ENCODE measurements at regions not wholly inside any gene's neighbourhood (a gene's known extent, or its start where the extent isn't known, plus 50 kb on each side); places are given as distances from the start of the nearest gene placed in this dataset.

DNA sequence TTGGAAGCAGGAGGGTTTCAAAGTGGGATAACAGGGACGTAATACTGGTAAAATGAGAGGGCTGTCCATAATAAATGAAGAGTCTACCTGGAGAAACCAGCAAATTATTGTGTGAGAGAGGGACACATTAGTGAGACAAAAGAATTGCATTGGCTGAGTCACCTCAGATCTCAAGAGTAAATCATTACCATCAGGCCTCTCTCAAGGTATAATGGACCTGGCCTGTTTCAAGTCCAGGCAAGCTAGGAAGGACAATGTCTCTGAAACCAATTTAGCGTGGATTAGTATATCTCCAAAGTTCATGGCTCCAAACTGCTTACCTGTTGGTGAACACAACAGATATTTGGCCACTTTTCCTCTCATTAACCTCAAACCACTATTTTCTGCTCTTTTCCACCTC is 471.4 kb downstream of the CMPK2 start:
- DNase-seq: no peak

DNA sequence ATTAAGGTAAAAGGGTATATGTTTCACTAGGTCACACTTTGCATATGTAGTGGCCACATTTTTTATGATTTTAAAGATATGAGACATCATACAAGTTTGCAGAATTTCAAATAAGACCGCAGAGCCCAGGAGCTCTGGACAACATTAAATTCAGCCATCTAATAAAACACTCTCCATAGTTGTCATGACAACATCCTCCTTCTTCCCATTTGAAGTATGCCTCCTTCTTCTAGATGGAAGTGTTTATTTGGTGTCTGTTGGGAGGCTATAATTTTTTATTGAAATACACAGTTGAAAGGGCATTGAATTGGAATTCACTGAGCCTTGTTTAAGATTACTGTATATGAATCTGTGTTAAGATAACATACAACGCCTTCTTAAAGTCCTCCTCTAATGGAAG is 467.3 kb downstream of the CMPK2 start:
- DNase-seq: no peak

DNA sequence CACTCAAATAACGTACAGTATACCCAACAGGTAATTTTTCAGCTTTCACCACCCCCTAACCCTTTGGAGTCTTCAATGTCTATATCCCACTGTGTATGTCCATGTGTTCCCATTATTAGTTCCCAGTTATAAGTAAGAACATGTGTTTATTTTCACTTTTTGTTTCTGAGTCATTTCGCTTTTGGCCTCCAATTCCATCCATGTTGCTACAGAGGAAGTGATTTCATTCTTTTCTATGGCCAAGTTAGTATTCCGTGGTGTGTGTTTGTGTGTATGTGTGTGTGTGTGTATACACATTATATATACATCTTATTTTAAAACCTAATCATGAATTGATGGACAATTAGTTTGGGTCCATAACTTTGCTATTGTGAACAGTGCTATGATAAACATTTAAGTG is 464.4 kb downstream of the CMPK2 start:
- DNase-seq: no peak

DNA sequence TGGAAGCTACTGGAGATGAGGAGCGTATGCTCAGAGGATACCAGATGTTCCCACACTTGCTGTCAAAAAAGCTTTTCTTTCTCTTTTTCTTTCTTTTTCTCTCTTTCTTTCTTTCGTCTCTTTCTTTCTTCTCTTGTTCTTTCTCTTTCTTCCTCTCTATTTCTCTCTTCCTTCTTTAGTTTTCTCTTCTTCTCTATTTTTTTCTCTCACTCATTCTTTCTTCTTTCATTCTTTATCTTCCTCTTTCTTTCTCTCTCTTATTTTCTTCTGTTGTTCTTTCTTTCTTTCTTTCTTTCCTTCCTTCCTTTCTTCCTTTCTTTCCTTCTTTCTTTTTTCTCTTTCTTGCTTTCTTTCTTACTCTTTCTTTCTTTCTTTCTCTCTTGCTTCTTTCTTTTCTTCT is 457.6 kb downstream of the CMPK2 start:
- DNase-seq: no peak

DNA sequence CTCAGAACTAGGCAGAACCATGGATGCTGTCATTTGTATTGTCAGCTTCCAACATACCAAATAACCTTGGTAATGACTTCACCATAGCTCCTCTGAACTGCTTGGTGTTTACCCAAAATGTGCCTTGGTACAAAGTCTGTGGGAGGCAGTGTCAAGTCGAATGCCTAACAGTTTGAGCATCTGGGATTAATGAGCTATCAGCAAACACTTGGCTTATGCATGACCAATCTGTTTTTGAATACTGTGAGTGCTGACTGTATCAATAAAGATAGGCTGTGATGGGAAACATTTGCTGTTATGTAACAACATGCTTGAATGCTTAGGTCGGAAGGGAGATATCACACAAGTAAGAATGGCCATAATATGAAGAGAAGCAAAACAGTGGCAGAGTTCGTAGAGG is 455.4 kb downstream of the CMPK2 start:
- no peak for DNase-seq

DNA sequence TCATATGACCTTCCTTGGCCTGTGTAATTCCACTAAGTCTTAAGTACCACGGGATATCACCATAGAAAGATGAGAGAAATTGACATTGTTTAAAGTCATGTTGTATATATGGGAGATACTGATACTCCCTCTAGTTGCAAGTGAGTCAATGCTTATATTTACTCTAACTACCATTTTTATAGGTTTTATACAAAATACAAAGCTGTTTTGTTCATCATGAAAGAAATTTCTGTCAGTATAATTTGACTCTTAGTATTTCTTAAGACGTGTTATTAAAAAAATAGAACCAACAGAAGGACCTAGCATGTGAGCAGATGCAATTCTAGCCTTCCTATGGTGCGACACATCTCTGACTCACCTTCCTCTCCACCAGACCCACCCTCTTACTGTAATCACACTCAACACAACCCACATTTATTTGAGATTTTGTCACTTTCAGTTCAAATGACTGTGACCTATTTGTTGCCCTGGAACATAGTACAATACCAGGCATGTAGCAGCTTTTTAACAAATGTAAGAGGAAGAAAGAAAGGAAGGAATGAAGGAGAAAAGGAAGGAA is 453.1 kb downstream of the CMPK2 start:
- DNase-seq: no peak

DNA sequence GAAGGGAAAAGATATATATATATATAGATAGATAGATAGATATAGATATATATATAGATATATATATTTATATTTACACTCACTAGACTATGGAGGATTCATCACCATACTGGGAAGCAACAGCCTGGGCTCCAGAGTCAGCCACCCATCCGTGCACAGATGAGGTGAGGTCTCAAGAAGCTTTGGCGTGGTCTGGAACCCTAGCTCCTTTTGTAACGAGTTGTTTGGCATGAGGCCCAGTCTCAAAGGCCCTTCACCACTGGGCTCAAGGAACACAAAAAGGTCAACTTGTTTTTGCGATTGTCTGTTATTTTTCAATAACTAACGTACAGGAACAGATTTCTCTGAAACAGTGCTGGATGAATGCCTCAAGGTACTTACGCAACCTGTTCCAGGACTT is 448.7 kb downstream of the CMPK2 start:
- no peak for DNase-seq

DNA sequence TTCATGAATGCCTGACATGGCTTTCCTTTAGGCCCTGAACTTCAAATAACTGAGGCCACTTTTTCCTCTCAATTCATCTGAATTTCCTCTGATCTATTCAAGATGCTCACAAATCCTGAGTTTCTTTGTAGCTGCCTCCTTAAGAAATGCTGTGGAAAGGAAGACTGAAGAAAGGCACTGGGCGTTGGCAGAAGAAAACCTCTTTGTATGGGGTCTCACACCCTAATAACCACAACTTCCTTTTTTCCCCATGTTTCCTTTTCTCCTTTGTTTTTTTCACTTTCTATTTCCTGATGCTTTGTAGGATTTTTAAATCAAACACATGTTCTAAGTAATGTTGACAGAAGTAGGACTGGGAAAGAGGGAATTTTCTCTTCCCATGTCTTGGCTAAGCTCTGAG is 447.4 kb downstream of the CMPK2 start:
- no peak for DNase-seq

DNA sequence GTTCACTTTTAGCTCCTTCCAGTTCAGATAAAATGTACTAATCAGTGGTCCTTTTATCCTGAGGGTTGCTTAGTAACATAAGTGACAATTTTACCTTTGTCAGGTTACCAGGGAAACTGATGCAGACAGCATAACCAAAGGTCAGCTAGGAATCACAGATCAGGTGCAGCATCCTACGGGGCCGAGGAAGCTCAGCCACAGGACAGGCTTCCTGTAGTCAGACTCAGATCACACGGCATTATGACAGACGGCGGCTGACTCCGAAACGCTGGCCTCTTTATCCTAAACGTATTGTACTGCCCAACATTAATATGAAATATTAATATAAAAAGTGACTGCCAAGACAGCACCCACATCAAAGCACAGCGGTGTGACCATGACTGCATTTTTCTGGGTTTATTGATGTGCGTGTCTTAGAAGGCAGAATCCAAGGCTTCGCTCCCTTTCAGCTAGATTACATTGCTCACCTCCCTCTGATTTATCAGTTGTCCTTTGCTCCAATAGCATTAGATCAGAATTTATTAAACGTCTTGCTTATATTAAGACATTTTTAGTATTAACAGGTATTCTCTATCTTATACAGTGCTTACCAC is 444.5 kb downstream of the CMPK2 start:
- DNase-seq: peak in 3 of 51 donors; percentile 3 to 20 (median 7)

DNA sequence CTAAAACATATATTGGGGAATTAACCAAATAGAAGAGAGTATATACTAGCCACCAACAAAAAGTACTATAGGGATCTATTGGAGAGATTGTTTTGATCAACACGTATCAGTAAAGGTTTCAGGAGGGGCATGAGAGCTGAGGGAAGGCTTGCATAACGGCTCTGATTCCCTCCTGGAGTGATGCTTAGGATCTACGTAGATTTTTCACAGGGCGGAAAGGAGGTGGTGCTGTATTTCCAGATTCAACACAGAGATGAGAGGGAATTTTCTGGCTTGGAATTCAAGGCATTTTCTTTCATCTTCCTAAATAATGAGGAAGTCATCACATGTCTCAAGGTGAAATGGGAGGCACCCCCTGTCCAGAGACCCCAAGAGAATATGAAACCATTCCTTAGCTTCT is 443.8 kb downstream of the CMPK2 start:
- DNase-seq: peak in 1 of 51 donors; percentile 26

DNA sequence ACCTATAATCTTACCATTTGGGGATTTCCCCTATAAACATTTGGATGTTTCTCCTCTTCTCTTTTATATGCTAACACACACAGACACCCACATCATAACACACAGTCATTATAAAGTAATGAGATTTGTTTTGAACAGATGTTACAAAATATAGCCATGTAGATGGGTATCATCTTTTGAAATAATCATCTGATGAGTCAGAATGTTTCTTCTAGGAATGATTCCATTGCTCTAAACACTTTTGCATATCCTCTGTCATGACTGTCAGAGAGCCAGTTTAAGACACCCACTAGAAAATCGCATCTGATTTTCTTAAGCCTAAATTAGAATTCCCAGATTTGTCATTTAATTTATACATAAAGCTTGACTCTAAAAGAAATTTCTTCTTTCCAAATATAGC is 442.6 kb downstream of the CMPK2 start:
- no peak for DNase-seq

DNA sequence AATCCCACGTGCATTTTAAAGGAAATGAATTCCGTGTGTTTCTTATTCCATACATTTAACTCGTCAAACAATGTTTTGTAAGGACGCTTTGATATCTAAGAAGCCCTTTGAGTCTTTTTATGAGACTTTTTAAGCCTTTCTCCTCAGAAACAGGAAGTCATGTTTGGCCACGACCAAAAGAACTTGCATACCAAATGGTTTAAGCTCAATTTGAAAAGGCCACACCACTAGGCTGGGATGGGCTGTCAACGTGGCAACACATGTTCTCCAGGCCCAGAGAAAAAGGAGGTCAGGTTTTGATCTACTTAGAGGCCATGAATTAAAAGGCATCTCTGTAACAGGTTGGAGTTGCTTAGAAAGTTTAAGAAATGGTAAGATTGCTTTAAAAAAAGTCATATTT is 441.8 kb downstream of the CMPK2 start:
- no peak for DNase-seq

DNA sequence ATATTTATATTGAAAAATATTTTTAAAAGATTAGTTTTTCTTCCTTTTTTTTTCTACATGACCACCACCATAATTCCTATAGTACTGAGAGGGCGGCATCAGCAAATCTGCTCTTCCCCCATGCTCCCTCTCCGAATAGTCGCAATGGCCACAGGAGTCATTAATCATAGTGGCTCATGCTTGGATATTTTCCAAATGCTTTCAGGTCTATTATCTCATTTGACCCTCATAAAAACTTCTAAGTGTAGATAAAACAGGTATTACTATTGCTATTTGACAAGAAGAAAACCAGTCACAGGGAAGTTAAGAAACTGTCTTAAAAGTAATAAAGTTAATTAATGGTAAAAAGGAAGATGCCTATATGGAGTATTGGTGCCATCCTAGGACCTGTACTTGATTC is 440.7 kb downstream of the CMPK2 start:
- DNase-seq: no peak

DNA sequence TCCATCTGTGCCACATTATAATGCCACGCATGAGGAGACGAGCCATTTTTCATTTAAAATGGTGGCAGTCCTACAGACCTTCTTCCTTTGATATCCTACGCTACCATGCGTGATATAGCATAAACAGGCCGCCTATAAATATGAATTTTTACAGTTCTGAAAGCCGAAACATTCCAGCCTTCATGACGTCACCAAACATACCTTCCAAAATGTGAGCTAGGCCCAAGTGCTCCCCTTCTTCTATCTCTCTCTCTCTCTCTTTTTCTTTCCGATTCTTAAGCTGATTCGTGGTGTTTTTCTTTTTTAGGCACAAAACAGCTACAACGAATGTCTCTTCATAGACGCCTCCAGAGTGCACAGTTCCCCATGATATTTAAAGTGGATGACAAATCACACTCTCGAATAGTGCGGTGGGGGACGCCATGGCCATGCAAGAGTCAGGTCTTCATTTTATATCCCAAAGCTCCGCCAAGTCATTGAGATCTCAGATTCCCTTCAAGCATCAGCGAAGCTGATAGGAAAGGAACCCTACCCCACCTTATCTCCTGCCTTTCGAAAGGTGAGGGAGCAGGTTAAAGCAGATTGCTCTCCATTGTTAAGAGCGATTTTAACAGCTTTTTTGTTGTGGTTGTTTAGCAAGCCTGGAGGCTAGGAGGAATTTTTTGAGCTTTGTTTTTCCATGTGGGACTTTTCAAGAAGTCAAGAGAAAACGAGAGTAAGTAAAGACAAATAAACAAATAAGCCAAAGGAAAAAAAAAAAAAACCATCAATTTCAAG is 436.3 kb downstream of the CMPK2 start:
- DNase-seq: no peak

DNA sequence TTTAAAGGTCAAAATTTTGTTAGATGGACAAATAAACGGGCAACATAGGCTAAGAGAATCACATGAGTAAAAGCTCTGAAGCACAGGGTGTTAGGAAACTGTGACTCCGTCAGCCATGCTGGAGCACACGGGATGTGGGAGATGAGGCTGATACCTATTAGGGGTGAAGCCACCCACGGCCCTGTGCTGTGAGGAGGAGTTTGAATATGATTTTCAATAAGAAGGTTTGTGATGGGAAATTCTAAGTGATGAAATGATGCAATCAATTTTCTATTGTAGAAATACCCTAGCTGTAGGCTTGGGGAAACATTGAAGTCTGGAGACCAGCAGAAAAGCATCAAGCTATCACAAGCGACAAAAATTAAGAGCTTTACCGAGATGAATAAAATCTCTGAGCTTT is 431.3 kb downstream of the CMPK2 start:
- DNase-seq: no peak

DNA sequence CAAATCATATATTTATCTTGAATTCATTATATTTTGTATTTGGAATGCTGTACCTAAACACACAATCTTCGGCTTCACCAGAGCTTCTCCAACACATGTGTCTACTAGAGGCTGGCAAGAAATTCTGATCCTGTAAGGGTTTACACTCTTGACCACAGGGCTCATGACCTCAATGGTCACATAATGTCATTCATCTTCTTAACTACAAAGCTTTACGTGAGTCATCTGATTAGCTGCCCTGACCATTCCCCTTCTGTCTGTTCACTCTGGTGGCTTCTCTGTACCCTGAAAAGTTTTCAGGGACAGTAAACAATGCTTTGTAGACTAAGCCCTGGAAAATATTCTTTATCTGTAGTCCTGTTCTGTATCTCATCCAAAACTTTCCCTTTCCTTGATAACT is 423.9 kb downstream of the CMPK2 start:
- no peak for DNase-seq

DNA sequence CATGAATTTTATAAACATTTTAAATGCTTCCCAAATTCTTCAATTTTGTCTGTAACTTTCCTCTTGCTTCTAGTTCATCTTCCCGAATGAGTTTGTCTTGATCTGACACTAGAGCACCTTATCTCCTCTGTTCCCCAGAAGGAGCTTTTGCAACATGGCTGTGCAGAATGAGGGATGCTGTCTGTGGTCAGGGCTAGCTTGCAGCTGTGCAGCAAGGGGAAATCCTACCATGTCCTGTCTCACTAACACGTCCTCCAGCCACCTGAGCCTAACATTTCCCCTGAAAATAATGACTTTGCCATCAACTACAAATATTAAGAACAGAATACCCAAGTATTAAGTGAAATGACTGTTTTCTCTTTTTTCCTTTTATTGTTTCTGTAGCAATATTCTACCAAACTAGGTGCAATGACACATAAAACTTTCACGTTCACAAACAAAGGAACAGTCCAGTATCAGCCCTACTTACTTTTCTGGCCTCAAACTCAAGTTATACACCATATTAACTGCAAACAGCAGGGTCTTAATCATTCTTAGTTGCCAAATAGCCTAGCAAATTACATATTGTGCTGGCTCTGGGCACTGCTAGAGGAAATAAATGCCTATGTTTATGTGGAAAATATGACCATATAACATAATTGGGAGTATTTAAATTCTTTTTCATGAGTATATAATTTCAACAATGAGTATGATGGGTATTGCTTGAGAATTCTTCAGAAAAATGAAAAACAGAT is 423.3 kb downstream of the CMPK2 start:
- no peak for DNase-seq

DNA sequence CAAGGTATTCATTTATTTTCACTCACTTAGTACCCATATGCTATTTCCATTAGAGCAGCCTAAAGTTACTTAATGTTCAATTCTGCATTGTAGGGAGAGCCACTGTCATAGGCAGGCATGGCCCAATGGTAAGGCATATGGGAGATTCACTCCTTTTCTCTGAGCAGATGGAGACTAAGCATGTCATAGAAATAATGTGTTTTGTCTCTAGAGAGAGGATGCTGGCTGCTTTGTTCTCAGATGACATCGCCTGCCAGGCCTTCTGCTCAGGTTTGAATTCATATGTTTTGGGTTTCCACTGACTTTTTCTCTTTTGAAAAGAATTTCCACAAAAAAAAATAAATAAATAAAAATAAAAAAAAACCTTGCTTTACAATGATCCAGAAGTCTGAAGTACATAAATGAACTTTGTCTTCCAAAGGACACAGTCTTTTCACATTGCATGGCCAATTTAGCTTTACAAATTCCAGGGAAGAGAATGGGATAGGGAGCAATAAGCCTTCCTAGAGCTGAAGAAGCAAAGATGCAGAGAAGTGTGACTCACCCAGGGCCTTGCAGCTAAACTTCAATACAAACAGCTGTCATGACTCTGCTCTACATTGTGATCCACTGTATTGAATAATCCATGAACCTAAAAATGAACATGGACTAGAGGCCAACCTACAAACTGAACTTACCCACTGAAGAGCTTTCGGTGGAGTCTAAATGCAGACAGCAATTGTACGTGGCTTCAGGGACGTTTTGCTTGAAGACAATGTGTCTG is 422.5 kb downstream of the CMPK2 start:
- no peak for DNase-seq

DNA sequence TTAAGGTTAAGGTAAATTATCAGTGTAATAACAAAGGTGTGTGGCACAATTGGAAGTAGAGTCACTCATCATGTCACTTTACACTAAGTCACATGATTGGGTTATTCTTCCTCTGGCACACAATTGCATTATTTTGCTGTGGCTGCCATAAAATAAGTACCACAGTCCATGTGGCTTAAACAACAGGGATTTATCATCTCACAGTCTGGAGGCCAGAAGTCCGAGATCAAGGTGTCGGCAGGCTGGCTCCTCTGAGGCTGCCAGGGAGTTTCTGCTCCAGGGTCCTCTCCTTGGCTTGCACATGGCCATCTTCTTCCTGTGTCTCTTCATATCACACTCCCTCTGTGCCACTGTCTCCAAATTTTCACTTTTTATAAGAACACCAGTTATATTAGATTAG is 421.2 kb downstream of the CMPK2 start:
- no peak for DNase-seq

DNA sequence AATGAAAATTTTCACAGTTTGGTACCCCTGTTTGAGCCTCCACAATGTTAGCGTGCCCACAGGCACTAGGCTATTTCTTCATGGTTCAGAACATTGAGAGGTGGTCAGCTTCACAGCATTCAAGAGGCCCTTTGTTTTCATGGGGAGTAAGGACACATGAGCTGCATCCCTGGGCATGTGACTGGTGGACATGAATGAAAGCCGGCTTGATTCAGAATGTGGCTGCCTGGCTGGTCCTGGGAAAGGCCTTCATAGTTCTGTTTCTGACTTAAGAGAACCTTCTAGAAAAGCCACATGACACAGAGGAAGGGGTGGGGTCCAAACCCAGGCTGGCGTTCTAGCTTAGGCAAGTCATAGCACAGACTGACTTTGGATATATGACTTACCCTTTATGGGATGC is 420.6 kb downstream of the CMPK2 start:
- peak in 1 of 51 donors; percentile 5 for DNase-seq

DNA sequence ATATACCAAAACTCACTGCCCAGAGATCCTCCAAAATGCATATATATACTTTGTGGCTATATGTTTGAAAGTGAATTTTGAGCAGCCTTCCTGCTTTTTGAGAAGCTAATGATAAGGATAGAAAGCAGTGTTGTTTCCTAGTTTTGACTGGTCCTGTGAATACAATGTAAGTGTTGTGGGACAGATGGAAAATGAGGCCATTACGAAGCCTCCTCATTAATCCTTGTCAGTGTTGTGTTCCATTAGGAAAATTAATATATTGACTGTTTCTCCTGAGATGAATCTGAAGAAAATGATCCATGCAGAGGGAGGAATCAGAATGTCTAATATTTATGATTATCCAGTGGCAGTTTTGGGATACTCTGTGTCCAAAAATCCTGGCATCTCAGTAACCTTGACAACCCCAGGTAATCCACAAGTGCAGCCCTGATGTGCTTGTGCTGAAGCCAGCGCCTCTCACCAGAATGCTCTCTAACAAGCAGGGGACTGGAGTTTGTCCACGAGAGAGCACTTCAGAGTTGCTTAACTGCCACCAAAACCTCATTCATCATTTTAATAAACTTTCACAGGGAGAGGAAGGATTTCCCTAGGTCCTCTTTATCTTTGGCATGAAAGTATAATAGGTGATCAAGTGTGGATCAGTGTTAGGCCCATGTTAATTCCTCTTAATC is 418.6 kb downstream of the CMPK2 start:
- no peak for DNase-seq

Data from hypothalamus (tissue), 51 donors.